ENCODE measurements at regions not wholly inside any gene's neighbourhood (a gene's known extent, or its start where the extent isn't known, plus 50 kb on each side); places are given as distances from the start of the nearest gene placed in this dataset.

DNA sequence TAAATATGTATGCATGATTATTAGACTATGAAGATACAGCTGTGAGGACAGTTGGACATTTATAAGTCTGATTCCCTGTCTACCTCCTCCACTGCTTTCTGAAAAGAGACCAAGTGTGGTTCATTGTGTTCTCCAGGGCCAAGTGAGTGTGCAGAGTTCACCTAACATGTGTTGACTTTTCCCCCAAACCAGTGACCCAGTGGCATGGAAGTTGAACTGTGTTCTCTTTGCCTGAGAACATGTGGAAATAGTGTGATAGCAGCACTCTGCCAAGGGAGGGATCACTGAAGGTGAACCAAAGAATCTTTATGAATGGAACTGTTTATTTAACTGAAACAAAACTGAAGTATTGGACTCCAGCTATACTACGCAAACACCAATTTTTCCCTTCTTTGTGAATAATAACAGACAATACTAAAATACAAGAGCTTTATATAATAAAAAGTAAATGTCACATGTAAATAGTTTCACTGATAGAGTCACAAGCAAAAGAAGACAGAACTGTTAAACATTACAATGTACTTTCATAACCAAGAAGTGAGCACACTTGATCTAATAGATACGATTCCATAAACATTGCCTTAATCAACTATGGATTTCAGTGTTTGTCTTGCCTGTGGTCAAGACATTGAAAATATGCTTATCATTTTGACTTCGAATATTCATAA lies 200.3 kb upstream of the FUT9 start:
- TF ChIP-seq POLR2AphosphoS5 (IDR thresholded peaks at IDR 0.05): no peak
- TF ChIP-seq, protein P1, sequence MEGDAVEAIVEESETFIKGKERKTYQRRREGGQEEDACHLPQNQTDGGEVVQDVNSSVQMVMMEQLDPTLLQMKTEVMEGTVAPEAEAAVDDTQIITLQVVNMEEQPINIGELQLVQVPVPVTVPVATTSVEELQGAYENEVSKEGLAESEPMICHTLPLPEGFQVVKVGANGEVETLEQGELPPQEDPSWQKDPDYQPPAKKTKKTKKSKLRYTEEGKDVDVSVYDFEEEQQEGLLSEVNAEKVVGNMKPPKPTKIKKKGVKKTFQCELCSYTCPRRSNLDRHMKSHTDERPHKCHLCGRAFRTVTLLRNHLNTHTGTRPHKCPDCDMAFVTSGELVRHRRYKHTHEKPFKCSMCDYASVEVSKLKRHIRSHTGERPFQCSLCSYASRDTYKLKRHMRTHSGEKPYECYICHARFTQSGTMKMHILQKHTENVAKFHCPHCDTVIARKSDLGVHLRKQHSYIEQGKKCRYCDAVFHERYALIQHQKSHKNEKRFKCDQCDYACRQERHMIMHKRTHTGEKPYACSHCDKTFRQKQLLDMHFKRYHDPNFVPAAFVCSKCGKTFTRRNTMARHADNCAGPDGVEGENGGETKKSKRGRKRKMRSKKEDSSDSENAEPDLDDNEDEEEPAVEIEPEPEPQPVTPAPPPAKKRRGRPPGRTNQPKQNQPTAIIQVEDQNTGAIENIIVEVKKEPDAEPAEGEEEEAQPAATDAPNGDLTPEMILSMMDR (IDR thresholded peaks at IDR 0.05): no peak
- TF ChIP-seq POLR2A (IDR thresholded peaks at IDR 0.05; ENCODE audit: low read depth): no peak
